ENCODE measurements at regions not wholly inside any gene's neighbourhood (a gene's known extent, or its start where the extent isn't known, plus 50 kb on each side); places are given as distances from the start of the nearest gene placed in this dataset.
A peak's percentile ranks its signal among the peaks of the same experiment; 100 is the strongest.

DNA sequence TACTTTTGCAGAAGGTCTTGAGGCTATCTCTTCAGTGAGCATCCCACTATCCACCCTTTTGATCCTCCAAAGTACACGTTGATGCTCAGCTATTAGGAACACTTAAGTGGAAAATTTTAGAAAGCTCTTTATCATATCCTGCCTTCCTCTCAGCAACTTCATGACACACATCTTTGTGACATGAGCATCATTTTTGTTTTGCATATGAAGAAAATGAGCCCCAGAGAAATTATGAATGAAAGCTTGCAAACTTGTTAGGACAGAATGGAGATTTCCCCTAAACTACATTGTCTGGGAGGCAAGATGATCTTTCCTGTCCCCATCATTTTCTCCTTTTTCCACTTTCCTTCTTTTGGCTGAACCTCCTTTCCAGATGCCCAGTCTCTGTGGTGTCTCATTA, 239.4 kb upstream of the PIK3R1 start:
- Mint-ChIP-seq H3K4me3 (no peak overlapping the region), H3K9me3 (no peaks in the 10 kb centered on the region), H3K27ac (peak overlapping the region in 1 of 3 donors; percentile 27), H3K27me3 (peaks cover 7% of the 10 kb centered on the region), H3K4me1 (no peaks in the 10 kb centered on the region), H3K36me3 (no peaks in the 10 kb centered on the region)
- no peak overlapping the region for H3K27ac ChIP-seq (ENCODE audit: insufficient read depth, low read length, poor library complexity, severe bottlenecking)
- H3K9me3 ChIP-seq (ENCODE audit: control insufficient read depth in 2 of 2, low read length in 2 of 2) = no peaks in the 10 kb centered on the region
- ATAC-seq (ENCODE audit: low read depth in 2 of 2) (no peak), DNase-seq (no peak)
- no peak overlapping the region for H3K4me3 ChIP-seq (ENCODE audit: low read depth, low read length)
- no peaks in the 10 kb centered on the region for H3K4me1 ChIP-seq (ENCODE audit: control insufficient read depth, insufficient read depth, low read length, poor library complexity, severe bottlenecking)
- no peaks in the 10 kb centered on the region for H3K27me3 ChIP-seq (ENCODE audit: control insufficient read depth, insufficient read depth, low read length)
- no peaks in the 10 kb centered on the region for H3K36me3 ChIP-seq (ENCODE audit: control insufficient read depth, insufficient read depth, low read length)

GRCh38 chr5:67974471-67974870, 241.1 kb upstream of the PIK3R1 start:
- Histone ChIP-seq H3K36me3 (ENCODE audit: control insufficient read depth, insufficient read depth, low read length) (no peaks in the 10 kb centered on the region), H3K27ac (ENCODE audit: insufficient read depth, low read length, poor library complexity, severe bottlenecking) (no peak overlapping the region), H3K4me3 (ENCODE audit: low read depth, low read length) (no peak overlapping the region), H3K9me3 (ENCODE audit: control insufficient read depth in 2 of 2, low read length in 2 of 2) (no peaks in the 10 kb centered on the region), H3K4me1 (ENCODE audit: control insufficient read depth, insufficient read depth, low read length, poor library complexity, severe bottlenecking) (no peaks in the 10 kb centered on the region), H3K27me3 (ENCODE audit: control insufficient read depth, insufficient read depth, low read length) (no peaks in the 10 kb centered on the region)
- no peak for DNase-seq
- H3K27me3 Mint-ChIP-seq = peaks cover 7% of the 10 kb centered on the region
- H3K36me3 Mint-ChIP-seq = no peaks in the 10 kb centered on the region
- ATAC-seq (ENCODE audit: low read depth in 2 of 2) = no peak
- no peak overlapping the region for H3K27ac Mint-ChIP-seq
- H3K4me3 Mint-ChIP-seq = no peak overlapping the region
- H3K9me3 Mint-ChIP-seq = no peaks in the 10 kb centered on the region
- no peaks in the 10 kb centered on the region for H3K4me1 Mint-ChIP-seq

- H3K4me1 ChIP-seq (ENCODE audit: control insufficient read depth, insufficient read depth, low read length, poor library complexity, severe bottlenecking) = no peaks in the 10 kb centered on the region
- Mint-ChIP-seq H3K4me3 (no peak overlapping the region), H3K36me3 (no peaks in the 10 kb centered on the region), H3K9me3 (no peaks in the 10 kb centered on the region), H3K27me3 (peaks cover 7% of the 10 kb centered on the region), H3K27ac (no peak overlapping the region), H3K4me1 (no peaks in the 10 kb centered on the region)
- H3K36me3 ChIP-seq (ENCODE audit: control insufficient read depth, insufficient read depth, low read length) = no peaks in the 10 kb centered on the region
- DNase-seq (no peak), ATAC-seq (ENCODE audit: low read depth in 2 of 2) (no peak)
- H3K4me3 ChIP-seq (ENCODE audit: low read depth, low read length) = no peak overlapping the region
- H3K27me3 ChIP-seq (ENCODE audit: control insufficient read depth, insufficient read depth, low read length) = no peaks in the 10 kb centered on the region
- no peak overlapping the region for H3K27ac ChIP-seq (ENCODE audit: insufficient read depth, low read length, poor library complexity, severe bottlenecking)
- no peaks in the 10 kb centered on the region for H3K9me3 ChIP-seq (ENCODE audit: control insufficient read depth in 2 of 2, low read length in 2 of 2)
Measured at GRCh38 chr5:67974054-67974453, 241.5 kb upstream of the PIK3R1 start.

DNA sequence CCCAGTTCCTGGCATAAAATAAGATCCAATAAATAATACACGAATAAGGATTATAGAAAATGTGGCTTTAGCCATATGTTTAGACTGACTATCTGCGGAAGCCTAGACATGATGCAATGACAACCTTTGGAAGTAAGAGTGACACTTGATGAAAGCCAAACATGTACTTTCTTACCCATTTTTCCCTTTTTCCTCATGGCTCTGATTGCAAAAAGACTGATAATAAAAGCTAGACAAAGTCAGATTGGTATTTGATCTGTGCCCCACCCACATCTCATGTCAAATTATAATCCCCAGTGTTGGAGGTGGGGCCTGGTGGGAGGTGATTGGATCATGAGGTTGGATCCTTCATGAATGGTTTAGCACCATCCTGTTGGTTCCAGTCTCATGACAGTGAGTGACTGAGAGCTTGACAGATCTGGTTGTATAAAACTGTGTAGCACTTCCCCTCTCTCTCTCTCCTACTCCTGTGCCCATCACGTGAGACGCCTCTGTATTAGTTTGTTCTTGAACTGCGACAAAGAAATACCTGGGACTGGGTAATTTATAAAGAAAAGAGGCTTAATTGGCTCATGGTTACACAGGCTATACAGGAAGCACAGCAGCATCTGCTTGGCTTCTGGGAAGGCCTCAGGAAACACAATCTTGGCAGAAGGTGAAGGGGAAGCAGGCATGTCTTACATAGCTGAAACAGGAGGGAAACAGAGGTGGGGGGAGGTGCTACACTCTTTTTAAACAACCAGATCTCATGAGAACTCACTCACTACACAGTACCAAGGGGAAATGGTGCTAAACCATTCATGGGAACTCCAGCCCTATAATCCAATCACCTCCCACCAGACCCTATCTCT, 243.4 kb upstream of the PIK3R1 start:
- DNase-seq = no peak
- no peaks in the 10 kb centered on the region for H3K4me1 ChIP-seq (ENCODE audit: control insufficient read depth, insufficient read depth, low read length, poor library complexity, severe bottlenecking)
- H3K4me3 ChIP-seq (ENCODE audit: low read depth, low read length) = no peak overlapping the region
- H3K27me3 ChIP-seq (ENCODE audit: control insufficient read depth, insufficient read depth, low read length) = no peaks in the 10 kb centered on the region
- no peak overlapping the region for H3K27ac Mint-ChIP-seq
- H3K27me3 Mint-ChIP-seq = no peaks in the 10 kb centered on the region
- H3K9me3 ChIP-seq (ENCODE audit: control insufficient read depth in 2 of 2, low read length in 2 of 2) = no peaks in the 10 kb centered on the region
- H3K9me3 Mint-ChIP-seq = no peaks in the 10 kb centered on the region
- H3K4me1 Mint-ChIP-seq = no peaks in the 10 kb centered on the region
- H3K36me3 ChIP-seq (ENCODE audit: control insufficient read depth, insufficient read depth, low read length) = no peaks in the 10 kb centered on the region
- H3K4me3 Mint-ChIP-seq = no peak overlapping the region
- ATAC-seq (ENCODE audit: low read depth in 2 of 2) = no peak
- H3K27ac ChIP-seq (ENCODE audit: insufficient read depth, low read length, poor library complexity, severe bottlenecking) = no peak overlapping the region
- H3K36me3 Mint-ChIP-seq = no peaks in the 10 kb centered on the region

- Mint-ChIP-seq H3K36me3 (no peaks in the 10 kb centered on the region), H3K9me3 (no peaks in the 10 kb centered on the region), H3K4me3 (no peak overlapping the region), H3K4me1 (no peaks in the 10 kb centered on the region), H3K27ac (no peak overlapping the region), H3K27me3 (no peaks in the 10 kb centered on the region)
- Histone ChIP-seq H3K9me3 (ENCODE audit: control insufficient read depth in 2 of 2, low read length in 2 of 2) (no peaks in the 10 kb centered on the region), H3K27me3 (ENCODE audit: control insufficient read depth, insufficient read depth, low read length) (no peaks in the 10 kb centered on the region), H3K4me1 (ENCODE audit: control insufficient read depth, insufficient read depth, low read length, poor library complexity, severe bottlenecking) (no peaks in the 10 kb centered on the region), H3K4me3 (ENCODE audit: low read depth, low read length) (no peak overlapping the region), H3K36me3 (ENCODE audit: control insufficient read depth, insufficient read depth, low read length) (no peaks in the 10 kb centered on the region), H3K27ac (ENCODE audit: insufficient read depth, low read length, poor library complexity, severe bottlenecking) (no peak overlapping the region)
- DNase-seq = no peak
- no peak for ATAC-seq (ENCODE audit: low read depth in 2 of 2)
Measured at GRCh38 chr5:67971223-67971830, 244.2 kb upstream of the PIK3R1 start.

DNA sequence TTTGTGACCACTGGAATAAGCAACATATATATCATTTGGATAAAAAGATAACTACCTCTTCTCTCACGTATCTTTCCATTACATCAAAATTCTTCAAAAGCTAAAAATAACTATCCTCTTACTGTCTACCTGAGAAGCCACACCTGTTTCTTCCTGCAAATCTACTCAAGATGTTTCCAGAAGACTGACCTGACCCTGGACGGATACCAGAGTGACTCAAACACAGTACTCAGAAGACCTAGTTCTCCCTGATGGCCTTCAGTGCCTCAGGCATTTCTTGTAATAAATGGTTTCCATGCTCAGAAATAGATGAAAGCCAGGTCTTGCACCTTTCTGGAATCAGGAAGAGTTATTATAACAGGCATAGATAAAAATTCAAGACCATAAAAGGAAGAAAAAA, 245.9 kb upstream of the PIK3R1 start:
- no peak for ATAC-seq (ENCODE audit: low read depth in 2 of 2)
- DNase-seq = no peak
- Mint-ChIP-seq H3K4me3 (no peak overlapping the region), H3K36me3 (no peaks in the 10 kb centered on the region), H3K4me1 (no peaks in the 10 kb centered on the region), H3K27ac (no peak overlapping the region), H3K27me3 (peaks cover 11% of the 10 kb centered on the region), H3K9me3 (no peaks in the 10 kb centered on the region)
- Histone ChIP-seq H3K4me3 (ENCODE audit: low read depth, low read length) (no peak overlapping the region), H3K9me3 (ENCODE audit: control insufficient read depth in 2 of 2, low read length in 2 of 2) (no peaks in the 10 kb centered on the region), H3K36me3 (ENCODE audit: control insufficient read depth, insufficient read depth, low read length) (no peaks in the 10 kb centered on the region), H3K4me1 (ENCODE audit: control insufficient read depth, insufficient read depth, low read length, poor library complexity, severe bottlenecking) (no peaks in the 10 kb centered on the region), H3K27me3 (ENCODE audit: control insufficient read depth, insufficient read depth, low read length) (peaks cover 2% of the 10 kb centered on the region), H3K27ac (ENCODE audit: insufficient read depth, low read length, poor library complexity, severe bottlenecking) (no peak overlapping the region)

- H3K4me1 Mint-ChIP-seq = no peaks in the 10 kb centered on the region
- ATAC-seq (ENCODE audit: low read depth in 2 of 2) (no peak), DNase-seq (no peak)
- H3K36me3 Mint-ChIP-seq = no peaks in the 10 kb centered on the region
- no peaks in the 10 kb centered on the region for H3K9me3 Mint-ChIP-seq
- H3K27me3 ChIP-seq (ENCODE audit: control insufficient read depth, insufficient read depth, low read length) = peaks cover 2% of the 10 kb centered on the region
- H3K4me1 ChIP-seq (ENCODE audit: control insufficient read depth, insufficient read depth, low read length, poor library complexity, severe bottlenecking) = no peaks in the 10 kb centered on the region
- no peaks in the 10 kb centered on the region for H3K36me3 ChIP-seq (ENCODE audit: control insufficient read depth, insufficient read depth, low read length)
- peaks cover 13% of the 10 kb centered on the region for H3K27me3 Mint-ChIP-seq
- H3K9me3 ChIP-seq (ENCODE audit: control insufficient read depth in 2 of 2, low read length in 2 of 2) = no peaks in the 10 kb centered on the region
- no peak overlapping the region for H3K27ac ChIP-seq (ENCODE audit: insufficient read depth, low read length, poor library complexity, severe bottlenecking)
- no peak overlapping the region for H3K4me3 Mint-ChIP-seq
- no peak overlapping the region for H3K4me3 ChIP-seq (ENCODE audit: low read depth, low read length)
- H3K27ac Mint-ChIP-seq = no peak overlapping the region
Measured at GRCh38 chr5:67969176-67969575, 246.4 kb upstream of the PIK3R1 start.

- Histone ChIP-seq H3K27ac (ENCODE audit: insufficient read depth, low read length, poor library complexity, severe bottlenecking) (no peak overlapping the region), H3K36me3 (ENCODE audit: control insufficient read depth, insufficient read depth, low read length) (no peaks in the 10 kb centered on the region), H3K27me3 (ENCODE audit: control insufficient read depth, insufficient read depth, low read length) (peaks cover 2% of the 10 kb centered on the region), H3K4me1 (ENCODE audit: control insufficient read depth, insufficient read depth, low read length, poor library complexity, severe bottlenecking) (no peaks in the 10 kb centered on the region), H3K9me3 (ENCODE audit: control insufficient read depth in 2 of 2, low read length in 2 of 2) (no peaks in the 10 kb centered on the region), H3K4me3 (ENCODE audit: low read depth, low read length) (no peak overlapping the region)
- H3K4me1 Mint-ChIP-seq = no peaks in the 10 kb centered on the region
- no peak overlapping the region for H3K27ac Mint-ChIP-seq
- H3K36me3 Mint-ChIP-seq = no peaks in the 10 kb centered on the region
- H3K4me3 Mint-ChIP-seq = no peak overlapping the region
- DNase-seq (no peak), ATAC-seq (ENCODE audit: low read depth in 2 of 2) (no peak)
- peaks cover 0 to 2% (median 0%) of the 10 kb centered on the region in 7 donors for H3K9me3 Mint-ChIP-seq
- H3K27me3 Mint-ChIP-seq = peaks cover 19% of the 10 kb centered on the region
Measured at GRCh38 chr5:67966712-67967111, 248.8 kb upstream of the PIK3R1 start.
